Hepatocyte (in vitro differentiated cells): ENCODE measurements at regions not wholly inside any gene's neighbourhood (a gene's known extent, or its start where the extent isn't known, plus 50 kb on each side); places are given as distances from the start of the nearest gene placed in this dataset.

Experiments used
- DNase-seq: peaks from one replicate; pipeline ENCODE4 v3.0.0-alpha.2; 2016; ENCODE audit warnings: low spot score
- H2AFZ ChIP-seq: fragments of 200-600 bp; sonication (generic); 2 replicates; pipeline ENCODE4 v1.6.0; 2016; ENCODE audit warnings: antibody characterized with exemption, mild to moderate bottlenecking
- H3K27ac ChIP-seq: fragments of 200-600 bp; sonication (generic); 2 replicates; pipeline ENCODE4 v1.5.1; 2016; ENCODE audit warnings: mild to moderate bottlenecking
- H3K27me3 ChIP-seq: fragments of 200-600 bp; sonication (generic); 2 replicates; pipeline ENCODE4 v1.6.1; 2016
- H3K36me3 ChIP-seq: fragments of 200-600 bp; sonication (generic); replicated peaks from 2 replicates; pipeline ENCODE4 v1.5.1; 2016; ENCODE audit warnings: low read depth; ENCODE audit not compliant: insufficient read depth
- H3K4me1 ChIP-seq: fragments of 200-600 bp; sonication (generic); 2 replicates; pipeline ENCODE4 v1.5.1; 2016; ENCODE audit warnings: mild to moderate bottlenecking, moderate library complexity; ENCODE audit not compliant: insufficient read depth
- H3K4me2 ChIP-seq: fragments of 200-600 bp; sonication (generic); 2 replicates; pipeline ENCODE4 v1.6.0; 2016
- H3K4me3 ChIP-seq: fragments of 200-600 bp; sonication (generic); 2 replicates; pipeline ENCODE4 v1.5.1; 2016; ENCODE audit warnings: mild to moderate bottlenecking
- H3K79me2 ChIP-seq: fragments of 200-600 bp; sonication (generic); 2 replicates; pipeline ENCODE4 v1.6.0; 2017; ENCODE audit warnings: mild to moderate bottlenecking
- H3K9me2 ChIP-seq: fragments of 200-600 bp; sonication (generic); replicated peaks from 2 replicates; pipeline ENCODE4 v1.6.0; 2017; ENCODE audit warnings: mild to moderate bottlenecking; ENCODE audit not compliant: insufficient read depth
- H3K9me3 ChIP-seq: fragments of 200-600 bp; sonication (generic); 2 replicates; pipeline ENCODE4 v1.5.1; 2016; ENCODE audit warnings: low read depth, mild to moderate bottlenecking
- H4K20me1 ChIP-seq: fragments of 200-600 bp; sonication (generic); 2 replicates; pipeline ENCODE4 v1.6.0; 2016; ENCODE audit warnings: mild to moderate bottlenecking; ENCODE audit not compliant: insufficient read depth, poor library complexity, severe bottlenecking
- CTCF ChIP-seq: fragments of 200-600 bp; sonication (generic); IDR thresholded peaks from 2 replicates; pipeline ENCODE4 v1.5.1; 2016; ENCODE audit warnings: antibody characterized with exemption, mild to moderate bottlenecking; ENCODE audit not compliant: poor library complexity
- EZH2 ChIP-seq: fragments of 200-600 bp; sonication (generic); IDR thresholded peaks from 2 replicates; pipeline ENCODE4 v1.6.1; 2016; ENCODE audit warnings: antibody characterized with exemption, mild to moderate bottlenecking, borderline replicate concordance
- EZH2phosphoT487 ChIP-seq: fragments of 200-600 bp; sonication (generic); IDR thresholded peaks from one replicate; pipeline ENCODE4 v1.6.1; 2018; ENCODE audit warnings: antibody characterized with exemption, mild to moderate bottlenecking, low read depth, moderate library complexity; ENCODE audit not compliant: unreplicated experiment, severe bottlenecking
- WGBS: methylation state at CpG from one replicate; pipeline ENCODE4 v1.1.6; 2016; ENCODE audit warnings: low lambda C conversion rate; ENCODE audit errors: missing lambda C conversion rate; 5-methylcytosine and 5-hydroxymethylcytosine counted together

- Histone ChIP-seq H3K27me3 (no peaks in the 10 kb centered on the region), H3K4me2 (no peak overlapping the region), H3K9me3 (no peaks in the 10 kb centered on the region), H3K4me3 (no peak overlapping the region), H3K4me1 (no peaks in the 10 kb centered on the region), H4K20me1 (no peaks in the 10 kb centered on the region), H3K79me2 (no peaks in the 10 kb centered on the region), H2AFZ (no peak overlapping the region), H3K36me3 (no peaks in the 10 kb centered on the region), H3K9me2 (no peaks in the 10 kb centered on the region), H3K27ac (no peak overlapping the region)
- 69% methylated on average over 3 of the region's 3 CpGs for WGBS
- DNase-seq, result no peak
- TF ChIP-seq EZH2, result no peak
- no peak for TF ChIP-seq EZH2phosphoT487
- TF ChIP-seq CTCF, result no peak
These were observed 264.0 kb upstream of the FAR2 start for GRCh38 chr12:28884904-28885679.

GRCh38 chr12:28885928-28886327 lies 263.1 kb upstream of the FAR2 start:
- Histone ChIP-seq H3K79me2 (no peaks in the 10 kb centered on the region), H3K9me2 (no peaks in the 10 kb centered on the region), H3K4me3 (no peak overlapping the region), H3K4me2 (no peak overlapping the region), H3K9me3 (no peaks in the 10 kb centered on the region), H3K36me3 (no peaks in the 10 kb centered on the region), H4K20me1 (no peaks in the 10 kb centered on the region), H3K27me3 (no peaks in the 10 kb centered on the region), H2AFZ (no peak overlapping the region), H3K27ac (no peak overlapping the region), H3K4me1 (no peaks in the 10 kb centered on the region)
- TF ChIP-seq EZH2phosphoT487 (no peak), CTCF (no peak), EZH2 (no peak)
- no peak for DNase-seq
- 89% methylated on average over 2 of the region's 2 CpGs for WGBS

- H3K79me2 ChIP-seq, result no peaks in the 10 kb centered on the region
- no peak overlapping the region for H3K4me2 ChIP-seq
- H4K20me1 ChIP-seq, result no peaks in the 10 kb centered on the region
- H3K4me3 ChIP-seq, result no peak overlapping the region
- no peak for DNase-seq
- no peak overlapping the region for H2AFZ ChIP-seq
- no peaks in the 10 kb centered on the region for H3K4me1 ChIP-seq
- H3K9me2 ChIP-seq, result no peaks in the 10 kb centered on the region
- TF ChIP-seq CTCF (no peak), EZH2phosphoT487 (no peak), EZH2 (no peak)
- no peaks in the 10 kb centered on the region for H3K27me3 ChIP-seq
- no peak overlapping the region for H3K27ac ChIP-seq
- H3K36me3 ChIP-seq, result no peaks in the 10 kb centered on the region
- H3K9me3 ChIP-seq, result no peaks in the 10 kb centered on the region
These were observed 261.6 kb upstream of the FAR2 start for GRCh38 chr12:28887461-28887990.
